Fibroblast of lung (primary cell): ENCODE measurements at regions not wholly inside any gene's neighbourhood (a gene's known extent, or its start where the extent isn't known, plus 50 kb on each side); places are given as distances from the start of the nearest gene placed in this dataset.

Source experiments
- EZH2 ChIP-seq: IDR thresholded peaks from 2 replicates; pipeline ENCODE4 v1.5.1; 2012; ENCODE audit warnings: low read length, control low read depth, mild to moderate bottlenecking; ENCODE audit errors: missing control alignments
- TF ChIP-seq, protein P1 (sequence below), 2 donors: IDR thresholded peaks in 1 of 2; conservative IDR thresholded peaks in 1 of 2; 1 replicate in 1 of 2; 2 replicates in 1 of 2; pipeline ENCODE4 v1.5.1; 2011 to 2012; ENCODE audit warnings: low read length in 2 of 2, control low read depth in 1 of 2, inconsistent platforms in 1 of 2, low read depth in 1 of 2, mild to moderate bottlenecking in 1 of 2

DNA sequence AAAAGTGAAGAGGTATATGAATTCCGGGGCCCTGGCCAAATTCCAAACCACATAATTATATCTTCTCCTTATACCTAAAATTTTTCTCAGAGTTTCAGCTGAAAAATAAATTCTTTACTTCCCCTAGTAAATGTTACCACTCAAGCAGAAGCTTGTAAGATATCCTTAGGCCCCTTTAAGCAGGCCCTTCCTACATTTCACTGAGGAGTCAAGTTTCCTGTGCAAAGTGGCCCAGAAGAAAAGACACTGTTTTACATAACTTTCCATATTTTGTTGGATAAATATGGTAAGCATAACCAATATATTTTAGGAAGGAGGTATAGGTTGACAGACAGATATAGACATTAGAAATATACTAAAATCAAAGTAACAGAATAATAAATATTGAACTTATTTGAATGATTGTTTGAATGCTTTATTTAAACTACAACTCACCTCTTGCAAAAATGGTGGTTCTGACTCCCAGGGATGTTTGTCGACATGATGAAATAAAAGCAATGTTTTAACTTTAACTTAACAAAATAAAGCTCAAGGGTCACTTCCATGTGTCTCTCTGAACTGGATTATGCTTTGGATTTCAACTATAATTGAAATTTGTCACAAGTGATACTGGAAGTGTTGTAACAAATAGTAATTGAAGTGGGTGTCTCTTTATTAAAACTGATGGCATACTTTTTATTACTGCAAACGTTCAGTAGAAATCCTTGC lies 141.2 kb downstream of the SPRY2 start:
- no peak for TF ChIP-seq EZH2
- TF ChIP-seq, protein P1, sequence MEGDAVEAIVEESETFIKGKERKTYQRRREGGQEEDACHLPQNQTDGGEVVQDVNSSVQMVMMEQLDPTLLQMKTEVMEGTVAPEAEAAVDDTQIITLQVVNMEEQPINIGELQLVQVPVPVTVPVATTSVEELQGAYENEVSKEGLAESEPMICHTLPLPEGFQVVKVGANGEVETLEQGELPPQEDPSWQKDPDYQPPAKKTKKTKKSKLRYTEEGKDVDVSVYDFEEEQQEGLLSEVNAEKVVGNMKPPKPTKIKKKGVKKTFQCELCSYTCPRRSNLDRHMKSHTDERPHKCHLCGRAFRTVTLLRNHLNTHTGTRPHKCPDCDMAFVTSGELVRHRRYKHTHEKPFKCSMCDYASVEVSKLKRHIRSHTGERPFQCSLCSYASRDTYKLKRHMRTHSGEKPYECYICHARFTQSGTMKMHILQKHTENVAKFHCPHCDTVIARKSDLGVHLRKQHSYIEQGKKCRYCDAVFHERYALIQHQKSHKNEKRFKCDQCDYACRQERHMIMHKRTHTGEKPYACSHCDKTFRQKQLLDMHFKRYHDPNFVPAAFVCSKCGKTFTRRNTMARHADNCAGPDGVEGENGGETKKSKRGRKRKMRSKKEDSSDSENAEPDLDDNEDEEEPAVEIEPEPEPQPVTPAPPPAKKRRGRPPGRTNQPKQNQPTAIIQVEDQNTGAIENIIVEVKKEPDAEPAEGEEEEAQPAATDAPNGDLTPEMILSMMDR (conservative IDR thresholded peaks at IDR 0.05 in 1 of 2, IDR thresholded peaks at IDR 0.05 in 1 of 2; ENCODE audit: low read depth in 1 of 2, low read length in 2 of 2), result no peak
